Right atrium auricular region (tissue), 2 donors: ENCODE measurements at regions not wholly inside any gene's neighbourhood (a gene's known extent, or its start where the extent isn't known, plus 50 kb on each side); places are given as distances from the start of the nearest gene placed in this dataset.
"Not testable (repeated sequence)": the region's sequence is repeated elsewhere in the genome, so short reads cannot be mapped to it uniquely, and the experiment has no call there.

ENCODE experiments used
- DNase-seq: peaks from one replicate; pipeline ENCODE4 v3.0.0-alpha.2; 2019; ENCODE audit warnings: low spot score
- H3K27ac ChIP-seq, 2 donors: fragments of 200-600 bp; sonication (generic); 1 replicate in 1 of 2; 2 replicates in 1 of 2; pipeline ENCODE4 v1.5.1; 2016 to 2019
- H3K27me3 ChIP-seq, 2 donors: fragments of 200-600 bp; sonication (generic); one replicate each; pipeline versions ENCODE4 v1.5.1 to v1.6.0; 2017 to 2019
- H3K36me3 ChIP-seq: fragments of 200-600 bp; sonication (generic); one replicate; pipeline ENCODE4 v1.5.1; 2016
- H3K4me1 ChIP-seq, 2 donors: fragments of 200-600 bp; sonication (generic); one replicate each; pipeline versions ENCODE4 v1.5.1 to v1.6.0; 2017 to 2019
- H3K4me3 ChIP-seq, 2 donors: fragments of 200-600 bp; sonication (generic); 1 replicate in 1 of 2; 2 replicates in 1 of 2; pipeline ENCODE4 v1.5.1; 2017 to 2019; ENCODE audit warnings: mild to moderate bottlenecking in 1 of 2, moderate library complexity in 1 of 2
- H3K9me3 ChIP-seq, 2 donors: fragments of 200-600 bp; sonication (generic); one replicate each; pipeline ENCODE4 v1.5.1; 2019
- CTCF ChIP-seq, 2 donors: fragments of 200-600 bp; sonication (generic); IDR thresholded peaks; one replicate each; pipeline ENCODE4 v1.5.1; 2019; ENCODE audit warnings: antibody characterized with exemption in 2 of 2

- H3K27me3 ChIP-seq: no peaks in the 10 kb centered on the region
- no peaks in the 10 kb centered on the region for H3K9me3 ChIP-seq
- no peak overlapping the region for H3K4me3 ChIP-seq
- no peaks in the 10 kb centered on the region for H3K36me3 ChIP-seq
- no peaks in the 10 kb centered on the region for H3K4me1 ChIP-seq
- no peak overlapping the region for H3K27ac ChIP-seq
- TF ChIP-seq CTCF (IDR thresholded peaks at IDR 0.05): no peak
- no peak for DNase-seq
Measured at GRCh38 chr7:152583006-152583405, 92.9 kb downstream of the XRCC2 start.

DNA sequence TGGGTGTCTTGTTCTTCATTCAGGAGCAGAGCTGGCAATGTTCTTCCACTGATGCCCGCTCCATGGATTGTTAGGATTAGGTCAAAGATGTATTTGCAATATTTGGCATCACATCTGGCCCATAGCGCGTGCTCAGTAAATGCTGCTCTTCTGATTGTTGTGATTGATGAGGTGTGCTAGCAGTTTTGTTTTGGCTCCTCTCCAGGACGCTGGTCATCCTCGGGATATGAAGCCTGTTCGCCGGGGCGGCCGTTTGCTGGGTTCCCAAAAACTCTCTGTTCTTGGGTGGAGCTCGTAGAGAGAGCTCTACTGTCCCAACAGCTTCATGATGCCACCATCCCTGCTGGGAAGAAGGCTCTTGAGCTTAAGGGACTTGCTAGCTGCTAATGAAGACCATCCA lies 96.9 kb downstream of the XRCC2 start:
- Histone ChIP-seq H3K4me1 (no peaks in the 10 kb centered on the region), H3K36me3 (no peaks in the 10 kb centered on the region), H3K9me3 (no peaks in the 10 kb centered on the region), H3K4me3 (no peak overlapping the region), H3K27me3 (no peaks in the 10 kb centered on the region), H3K27ac (no peak overlapping the region)
- DNase-seq: no peak
- TF ChIP-seq CTCF (IDR thresholded peaks at IDR 0.05): no peak

DNA sequence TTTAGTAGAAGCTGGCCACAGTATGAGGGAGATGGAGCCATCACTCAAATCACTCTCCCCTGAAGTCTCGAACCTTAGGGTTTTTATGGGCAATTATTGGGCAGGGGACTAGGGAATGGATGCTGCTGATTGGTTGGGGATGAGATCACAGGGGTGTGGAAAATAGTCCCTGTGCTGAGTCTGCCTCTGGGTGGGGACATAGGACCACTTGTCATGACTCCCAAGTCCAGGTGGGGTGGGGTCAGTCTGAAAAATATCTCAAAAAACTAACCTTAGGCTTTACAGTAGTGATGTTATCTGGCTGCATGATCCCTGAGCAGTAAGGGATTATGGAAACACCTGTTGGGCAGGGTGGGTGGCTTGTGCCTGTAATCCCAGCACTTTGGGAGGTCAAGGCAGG lies 98.6 kb downstream of the XRCC2 start:
- H3K4me1 ChIP-seq: no peaks in the 10 kb centered on the region
- DNase-seq: no peak
- no peak for TF ChIP-seq CTCF (IDR thresholded peaks at IDR 0.05)
- H3K27ac ChIP-seq: no peak overlapping the region
- H3K27me3 ChIP-seq: no peaks in the 10 kb centered on the region
- H3K36me3 ChIP-seq: no peaks in the 10 kb centered on the region
- H3K9me3 ChIP-seq: no peaks in the 10 kb centered on the region
- H3K4me3 ChIP-seq: no peak overlapping the region

- no peaks in the 10 kb centered on the region for H3K9me3 ChIP-seq
- H3K4me3 ChIP-seq: no peak overlapping the region
- no peak for TF ChIP-seq CTCF (IDR thresholded peaks at IDR 0.05)
- no peak for DNase-seq
- H3K4me1 ChIP-seq: no peaks in the 10 kb centered on the region
- H3K36me3 ChIP-seq: no peaks in the 10 kb centered on the region
- no peaks in the 10 kb centered on the region for H3K27me3 ChIP-seq
- H3K27ac ChIP-seq: no peak overlapping the region
Measured at GRCh38 chr7:152574892-152575548, 100.9 kb downstream of the XRCC2 start.

DNA sequence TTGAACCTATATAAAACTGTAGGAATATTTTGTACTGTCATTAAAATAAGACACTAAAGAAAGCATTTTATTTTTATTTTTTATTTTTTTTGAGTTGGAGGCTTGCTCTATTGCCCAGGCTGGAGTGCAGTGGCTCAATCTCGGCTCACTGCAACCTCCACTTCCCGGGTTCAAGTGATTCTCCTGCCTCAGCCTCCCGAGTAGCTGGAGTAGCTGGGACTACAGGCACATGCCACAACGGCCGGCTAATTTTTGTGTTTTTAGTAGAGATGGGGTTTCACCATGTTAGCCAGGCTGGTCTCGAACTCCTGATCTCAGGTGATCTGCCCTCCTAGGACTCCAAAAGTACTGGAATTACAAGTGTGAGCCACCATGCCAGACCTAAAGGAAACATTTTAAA lies 102.8 kb downstream of the XRCC2 start:
- not testable (repeated sequence) for H3K27ac ChIP-seq, H3K4me1 ChIP-seq, H3K4me3 ChIP-seq, H3K36me3 ChIP-seq, H3K27me3 ChIP-seq, H3K9me3 ChIP-seq, DNase-seq

- Histone ChIP-seq H3K9me3 (no peaks in the 10 kb centered on the region), H3K27ac (no peak overlapping the region), H3K4me3 (no peak overlapping the region), H3K4me1 (no peaks in the 10 kb centered on the region), H3K27me3 (no peaks in the 10 kb centered on the region), H3K36me3 (no peaks in the 10 kb centered on the region)
- TF ChIP-seq CTCF (IDR thresholded peaks at IDR 0.05): no peak
- DNase-seq: no peak
Measured at GRCh38 chr7:152572101-152572500, 103.8 kb downstream of the XRCC2 start.
